ENCODE measurements at regions not wholly inside any gene's neighbourhood (a gene's known extent, or its start where the extent isn't known, plus 50 kb on each side); places are given as distances from the start of the nearest gene placed in this dataset.

DNA sequence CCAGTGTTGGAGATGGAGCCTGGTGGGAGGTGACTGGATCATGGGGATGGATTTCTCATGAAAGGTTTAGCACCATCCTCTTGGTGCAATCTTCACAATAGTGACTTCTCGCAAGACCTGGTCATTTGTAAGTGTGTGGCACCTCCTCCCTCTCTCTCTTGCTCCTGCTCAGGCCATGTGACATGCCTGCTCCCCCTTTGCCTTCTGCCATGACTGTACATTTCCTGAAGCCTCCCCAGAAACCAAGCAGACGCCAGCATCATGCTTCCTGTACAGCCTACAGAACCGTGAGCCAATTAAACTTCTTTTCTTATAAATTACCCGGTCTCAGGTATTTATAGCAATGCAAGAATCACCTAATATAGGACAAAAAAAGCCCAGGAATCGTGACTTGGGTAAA, 171.0 kb upstream of the FOXN3 start:
- Histone ChIP-seq H2AFZ (ENCODE audit: insufficient read depth, low read depth, low read length, poor library complexity, severe bottlenecking) (no peak overlapping the region), H3K9me3 (ENCODE audit: control extremely low read depth in 1 of 3, control insufficient read depth in 2 of 3, insufficient read depth in 1 of 3, low read length in 2 of 3) (peaks cover 0 to 9% (median 8%) of the 10 kb centered on the region in 3 donors), H3K36me3 (replicated peaks in 1 of 2; ENCODE audit: control extremely low read depth in 1 of 2, control insufficient read depth in 1 of 2, extremely low read depth in 1 of 2, insufficient read depth in 2 of 2, low read length in 1 of 2) (peaks cover 0 to 2% of the 10 kb centered on the region in 2 experiments), H3K4me1 (ENCODE audit: control insufficient read depth in 2 of 2, insufficient read depth in 2 of 2, low read length in 2 of 2) (peaks cover 24 to 38% of the 10 kb centered on the region in 2 donors), H4K20me1 (ENCODE audit: control insufficient read depth, insufficient read depth, low read length, poor library complexity, severe bottlenecking) (peaks cover 24% of the 10 kb centered on the region), H3K4me2 (replicated peaks; ENCODE audit: low read depth, low read length, poor library complexity, severe bottlenecking) (peak overlapping the region; percentile 67), H3K27ac (ENCODE audit: low read length in 2 of 2) (peak overlapping the region in 1 of 2 donors; percentile 82), H3K9ac (ENCODE audit: low read length) (no peak overlapping the region), H3K79me2 (ENCODE audit: control insufficient read depth, insufficient read depth, low read length) (peaks cover 51% of the 10 kb centered on the region), H3K4me3 (ENCODE audit: control extremely low read depth in 1 of 5, extremely low read depth in 1 of 5, insufficient read depth in 1 of 5, low read depth in 2 of 5, low read length in 4 of 5) (no peak overlapping the region), H3K27me3 (replicated peaks in 1 of 4; ENCODE audit: control extremely low read depth in 1 of 4, control insufficient read depth in 3 of 4, insufficient read depth in 4 of 4, low read length in 3 of 4) (no peaks in the 10 kb centered on the region)
- TF ChIP-seq, protein P1, sequence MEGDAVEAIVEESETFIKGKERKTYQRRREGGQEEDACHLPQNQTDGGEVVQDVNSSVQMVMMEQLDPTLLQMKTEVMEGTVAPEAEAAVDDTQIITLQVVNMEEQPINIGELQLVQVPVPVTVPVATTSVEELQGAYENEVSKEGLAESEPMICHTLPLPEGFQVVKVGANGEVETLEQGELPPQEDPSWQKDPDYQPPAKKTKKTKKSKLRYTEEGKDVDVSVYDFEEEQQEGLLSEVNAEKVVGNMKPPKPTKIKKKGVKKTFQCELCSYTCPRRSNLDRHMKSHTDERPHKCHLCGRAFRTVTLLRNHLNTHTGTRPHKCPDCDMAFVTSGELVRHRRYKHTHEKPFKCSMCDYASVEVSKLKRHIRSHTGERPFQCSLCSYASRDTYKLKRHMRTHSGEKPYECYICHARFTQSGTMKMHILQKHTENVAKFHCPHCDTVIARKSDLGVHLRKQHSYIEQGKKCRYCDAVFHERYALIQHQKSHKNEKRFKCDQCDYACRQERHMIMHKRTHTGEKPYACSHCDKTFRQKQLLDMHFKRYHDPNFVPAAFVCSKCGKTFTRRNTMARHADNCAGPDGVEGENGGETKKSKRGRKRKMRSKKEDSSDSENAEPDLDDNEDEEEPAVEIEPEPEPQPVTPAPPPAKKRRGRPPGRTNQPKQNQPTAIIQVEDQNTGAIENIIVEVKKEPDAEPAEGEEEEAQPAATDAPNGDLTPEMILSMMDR (IDR thresholded peaks at IDR 0.05) = no peak
- TF ChIP-seq EZH2 (IDR thresholded peaks at IDR 0.05; ENCODE audit: borderline replicate concordance, insufficient read depth, low read depth, low read length, poor library complexity, severe bottlenecking) = no peak
- Mint-ChIP-seq H3K27me3 (no peaks in the 10 kb centered on the region), H3K9me3 (ENCODE audit: insufficient read depth) (peaks cover 9% of the 10 kb centered on the region), H3K4me3 (peak overlapping the region; percentile 24), H3K27ac (peak overlapping the region; percentile 67), H3K4me1 (peaks cover 42% of the 10 kb centered on the region)
- 83% methylated on average over 2 of the region's 5 CpGs for WGBS (ENCODE audit: insufficient coverage)
- CTCF ChIA-PET = no interaction called here
- DNase-seq (no peak), ATAC-seq (ENCODE audit: low read depth) (no peak)
- POLR2A ChIA-PET = no interaction called here
- intact Hi-C loops (cut with micrococcal nuclease) = no loop called here

DNA sequence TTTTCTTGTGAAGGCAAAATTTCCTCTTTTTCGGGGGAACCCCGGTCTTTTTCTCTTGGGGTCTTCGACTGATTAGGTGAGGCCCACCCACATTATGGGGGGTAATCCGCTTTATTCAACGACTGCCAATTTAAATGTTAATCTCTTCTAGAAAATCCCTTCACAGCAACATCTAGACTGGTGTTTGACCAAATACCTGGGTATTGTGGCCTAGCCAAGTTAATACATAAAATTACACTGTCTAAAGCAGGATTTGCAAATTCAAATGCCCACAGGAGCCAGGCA, 170.0 kb upstream of the FOXN3 start:
- no peak overlapping the region for H3K4me3 ChIP-seq (ENCODE audit: control extremely low read depth in 1 of 5, extremely low read depth in 1 of 5, insufficient read depth in 1 of 5, low read depth in 2 of 5, low read length in 4 of 5)
- Mint-ChIP-seq H3K27me3 (no peaks in the 10 kb centered on the region), H3K27ac (no peak overlapping the region), H3K4me1 (peaks cover 42% of the 10 kb centered on the region), H3K4me3 (no peak overlapping the region), H3K9me3 (ENCODE audit: insufficient read depth) (peaks cover 2% of the 10 kb centered on the region)
- DNase-seq = no peak
- no peak overlapping the region for H2AFZ ChIP-seq (ENCODE audit: insufficient read depth, low read depth, low read length, poor library complexity, severe bottlenecking)
- H3K27ac ChIP-seq (ENCODE audit: low read length in 2 of 2) = no peak overlapping the region
- peaks cover 0 to 7% (median 6%) of the 10 kb centered on the region in 3 donors for H3K9me3 ChIP-seq (ENCODE audit: control extremely low read depth in 1 of 3, control insufficient read depth in 2 of 3, insufficient read depth in 1 of 3, low read length in 2 of 3)
- TF ChIP-seq, protein P1 (IDR thresholded peaks at IDR 0.05) = no peak
- TF ChIP-seq EZH2 (IDR thresholded peaks at IDR 0.05; ENCODE audit: borderline replicate concordance, insufficient read depth, low read depth, low read length, poor library complexity, severe bottlenecking) = no peak
- no peak overlapping the region for H3K9ac ChIP-seq (ENCODE audit: low read length)
- H4K20me1 ChIP-seq (ENCODE audit: control insufficient read depth, insufficient read depth, low read length, poor library complexity, severe bottlenecking) = peaks cover 24% of the 10 kb centered on the region
- H3K4me1 ChIP-seq (ENCODE audit: control insufficient read depth in 2 of 2, insufficient read depth in 2 of 2, low read length in 2 of 2) = peaks cover 24 to 38% of the 10 kb centered on the region in 2 donors
- no peaks in the 10 kb centered on the region for H3K27me3 ChIP-seq (replicated peaks in 1 of 4; ENCODE audit: control extremely low read depth in 1 of 4, control insufficient read depth in 3 of 4, insufficient read depth in 4 of 4, low read length in 3 of 4)
- no CpG with 5 or more reads among the region's 5 CpGs for WGBS (ENCODE audit: insufficient coverage)
- intact Hi-C loops (cut with micrococcal nuclease) = no loop called here
- no peak overlapping the region for H3K4me2 ChIP-seq (replicated peaks; ENCODE audit: low read depth, low read length, poor library complexity, severe bottlenecking)
- POLR2A ChIA-PET = no interaction called here
- H3K36me3 ChIP-seq (replicated peaks in 1 of 2; ENCODE audit: control extremely low read depth in 1 of 2, control insufficient read depth in 1 of 2, extremely low read depth in 1 of 2, insufficient read depth in 2 of 2, low read length in 1 of 2) = peaks cover 0 to 2% of the 10 kb centered on the region in 2 experiments
- CTCF ChIA-PET = no interaction called here
- no peak for ATAC-seq (ENCODE audit: low read depth)
- peaks cover 61% of the 10 kb centered on the region for H3K79me2 ChIP-seq (ENCODE audit: control insufficient read depth, insufficient read depth, low read length)

All from B cell (primary cell).